ENCODE measurements at regions not wholly inside any gene's neighbourhood (a gene's known extent, or its start where the extent isn't known, plus 50 kb on each side); places are given as distances from the start of the nearest gene placed in this dataset.

DNA sequence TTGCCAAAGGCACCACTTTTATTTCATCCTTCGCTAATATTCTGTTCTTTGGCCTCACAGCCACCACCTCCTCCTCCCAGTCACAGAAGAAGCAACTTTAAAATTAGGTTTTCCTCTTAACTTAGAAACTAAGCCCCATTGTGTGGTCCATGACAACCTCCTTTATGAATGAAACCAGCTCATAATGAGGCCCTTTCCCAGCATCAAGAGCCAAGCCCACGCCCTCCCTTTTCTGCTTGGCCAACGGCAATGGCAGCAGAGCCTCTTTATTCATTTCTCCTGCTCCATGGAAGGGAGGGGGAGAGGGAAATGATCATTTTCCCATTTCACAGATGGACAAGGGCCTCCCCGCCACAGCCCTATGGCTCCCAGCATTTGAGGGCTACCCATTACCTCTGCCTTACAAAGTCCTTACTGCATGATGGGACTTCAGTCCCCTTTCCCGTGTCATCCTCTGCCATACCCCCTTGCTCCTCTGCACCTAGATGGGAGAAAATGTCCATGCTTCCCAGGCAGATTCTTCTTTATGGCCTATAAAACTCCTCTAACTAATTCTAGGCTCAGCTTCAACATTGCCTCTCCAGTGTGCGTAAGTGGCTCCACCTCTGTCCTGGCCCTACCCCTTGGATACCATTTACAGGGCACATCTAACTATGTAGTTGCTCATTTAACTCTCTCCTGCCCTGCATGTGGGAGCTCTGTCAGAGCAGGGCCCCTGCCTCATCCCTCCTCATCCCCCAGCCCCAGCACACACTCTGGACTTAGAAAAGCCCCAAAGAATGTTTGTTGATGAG is 475.5 kb downstream of the RPS24 start:
- Histone ChIP-seq H3K9ac (ENCODE audit: insufficient read depth in 1 of 2, low read length in 2 of 2) (no peak overlapping the region), H3K9me3 (ENCODE audit: control insufficient read depth in 4 of 4, insufficient read depth in 3 of 4, low read length in 3 of 4) (peaks cover 0 to 2% (median 0%) of the 10 kb centered on the region in 4 donors), H3K27me3 (ENCODE audit: control insufficient read depth in 3 of 3, insufficient read depth in 3 of 3, low read length in 2 of 3) (no peaks in the 10 kb centered on the region), H3K36me3 (ENCODE audit: control insufficient read depth in 4 of 4, insufficient read depth in 4 of 4, low read length in 4 of 4) (no peaks in the 10 kb centered on the region), H3K27ac (ENCODE audit: low read depth in 1 of 2, low read length in 1 of 2) (no peak overlapping the region), H3K4me1 (ENCODE audit: control insufficient read depth in 5 of 5, insufficient read depth in 5 of 5, low read length in 5 of 5) (peaks cover 0 to 23% (median 14%) of the 10 kb centered on the region in 5 donors), H3K4me3 (no peak overlapping the region)
- no peak for ATAC-seq (ENCODE audit: insufficient read depth, low FRiP score)
- no peak for DNase-seq
- TF ChIP-seq, protein P1, sequence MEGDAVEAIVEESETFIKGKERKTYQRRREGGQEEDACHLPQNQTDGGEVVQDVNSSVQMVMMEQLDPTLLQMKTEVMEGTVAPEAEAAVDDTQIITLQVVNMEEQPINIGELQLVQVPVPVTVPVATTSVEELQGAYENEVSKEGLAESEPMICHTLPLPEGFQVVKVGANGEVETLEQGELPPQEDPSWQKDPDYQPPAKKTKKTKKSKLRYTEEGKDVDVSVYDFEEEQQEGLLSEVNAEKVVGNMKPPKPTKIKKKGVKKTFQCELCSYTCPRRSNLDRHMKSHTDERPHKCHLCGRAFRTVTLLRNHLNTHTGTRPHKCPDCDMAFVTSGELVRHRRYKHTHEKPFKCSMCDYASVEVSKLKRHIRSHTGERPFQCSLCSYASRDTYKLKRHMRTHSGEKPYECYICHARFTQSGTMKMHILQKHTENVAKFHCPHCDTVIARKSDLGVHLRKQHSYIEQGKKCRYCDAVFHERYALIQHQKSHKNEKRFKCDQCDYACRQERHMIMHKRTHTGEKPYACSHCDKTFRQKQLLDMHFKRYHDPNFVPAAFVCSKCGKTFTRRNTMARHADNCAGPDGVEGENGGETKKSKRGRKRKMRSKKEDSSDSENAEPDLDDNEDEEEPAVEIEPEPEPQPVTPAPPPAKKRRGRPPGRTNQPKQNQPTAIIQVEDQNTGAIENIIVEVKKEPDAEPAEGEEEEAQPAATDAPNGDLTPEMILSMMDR (IDR thresholded peaks at IDR 0.05; ENCODE audit: control extremely low read depth, extremely low read depth): no peak
- WGBS, 2 donors: 82 to 89% methylated on average over 6 of the region's 6 CpGs

DNA sequence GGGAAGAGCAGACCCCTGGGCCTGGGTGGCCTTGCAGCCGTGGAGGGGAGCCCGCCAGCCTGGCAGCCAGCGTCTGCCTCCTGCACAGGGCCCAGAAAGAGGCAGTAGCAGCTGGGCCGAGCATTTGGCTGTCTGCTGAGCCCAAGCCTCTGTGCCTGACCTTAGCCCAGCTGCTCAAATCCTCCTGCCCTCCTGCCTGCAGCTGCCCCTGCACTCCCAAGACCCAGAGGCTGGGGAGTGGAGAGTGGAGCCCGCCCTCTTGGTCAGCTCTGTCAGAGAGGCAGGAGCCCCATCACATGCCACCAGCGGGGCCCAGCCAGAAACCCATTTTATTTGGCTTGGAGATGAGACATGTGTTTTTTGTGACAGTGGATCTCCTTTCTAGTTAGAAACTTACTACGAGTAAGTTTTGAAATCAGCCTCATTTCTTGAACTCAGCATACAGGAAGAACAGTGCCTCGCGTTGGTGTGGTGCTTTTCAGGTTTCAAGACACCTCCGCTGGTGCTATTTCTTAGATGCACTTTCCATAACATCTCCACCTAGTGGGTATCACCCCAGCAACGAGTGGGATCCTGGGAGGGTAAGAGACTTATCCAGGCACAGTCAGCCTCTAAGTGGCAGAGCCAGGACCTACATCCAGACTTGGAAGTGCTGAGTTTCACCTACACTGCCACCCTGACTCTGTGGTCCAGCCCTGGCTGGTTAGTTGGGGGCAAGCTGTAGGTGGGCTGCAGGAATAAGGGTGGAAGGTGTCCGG is 477.1 kb downstream of the RPS24 start:
- Histone ChIP-seq H3K4me3 (no peak overlapping the region), H3K27ac (ENCODE audit: low read depth in 1 of 2, low read length in 1 of 2) (peak overlapping the region in 1 of 2 donors; percentile 67), H3K36me3 (ENCODE audit: control insufficient read depth in 4 of 4, insufficient read depth in 4 of 4, low read length in 4 of 4) (no peaks in the 10 kb centered on the region), H3K4me1 (ENCODE audit: control insufficient read depth in 5 of 5, insufficient read depth in 5 of 5, low read length in 5 of 5) (peaks cover 0 to 29% (median 14%) of the 10 kb centered on the region in 5 donors), H3K9ac (ENCODE audit: insufficient read depth in 1 of 2, low read length in 2 of 2) (no peak overlapping the region), H3K27me3 (ENCODE audit: control insufficient read depth in 3 of 3, insufficient read depth in 3 of 3, low read length in 2 of 3) (no peaks in the 10 kb centered on the region), H3K9me3 (ENCODE audit: control insufficient read depth in 4 of 4, insufficient read depth in 3 of 4, low read length in 3 of 4) (peaks cover 0 to 2% (median 0%) of the 10 kb centered on the region in 4 donors)
- WGBS, 2 donors: 78 to 90% methylated on average over 12 of the region's 12 CpGs
- ATAC-seq (ENCODE audit: insufficient read depth, low FRiP score) (no peak), DNase-seq (peak; percentile 70 to 80 (median 74))
- TF ChIP-seq, protein P1 (IDR thresholded peaks at IDR 0.05; ENCODE audit: control extremely low read depth, extremely low read depth): no peak

DNA sequence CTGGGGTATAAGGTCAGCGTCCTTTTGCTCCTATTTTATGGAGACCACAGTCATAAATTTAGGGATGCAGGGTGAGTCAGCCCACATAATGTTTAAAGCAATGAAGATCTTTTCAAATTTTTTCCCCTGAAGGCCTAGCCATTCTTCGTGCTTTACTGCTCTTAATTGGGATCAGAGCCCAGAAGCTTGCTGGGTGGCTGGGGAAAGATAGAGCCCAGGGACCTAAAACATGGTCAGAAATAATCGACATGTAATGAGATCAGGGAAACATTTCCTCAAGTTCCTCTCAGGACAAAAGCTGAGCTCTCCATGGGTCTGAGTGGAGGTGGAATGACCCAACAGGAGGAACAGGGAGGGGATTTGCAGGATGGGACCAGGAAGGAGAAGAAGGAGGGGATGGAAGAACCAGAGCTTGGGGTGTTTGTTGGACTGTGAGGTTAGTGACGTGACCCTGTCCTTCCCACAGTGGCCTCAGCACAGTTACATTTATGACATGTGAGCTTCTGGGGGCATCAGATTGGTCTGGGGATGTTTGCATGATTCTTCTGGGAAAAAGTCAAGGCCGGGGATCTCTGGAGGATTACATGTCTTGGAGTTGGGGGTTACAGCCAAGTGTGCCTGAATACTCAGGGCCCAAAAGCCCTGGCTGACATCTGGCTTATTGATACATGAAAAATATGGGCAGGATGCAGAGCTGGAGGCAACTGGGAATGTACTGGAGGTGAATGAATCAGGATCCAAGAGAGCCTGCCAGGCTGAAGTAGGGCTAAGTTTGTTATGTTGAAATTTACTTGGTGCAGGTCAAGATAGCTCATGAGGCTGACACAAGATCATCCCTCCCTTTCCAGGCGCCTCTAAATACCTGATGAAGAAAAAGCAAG is 477.9 kb downstream of the RPS24 start:
- Histone ChIP-seq H3K4me1 (ENCODE audit: control insufficient read depth in 5 of 5, insufficient read depth in 5 of 5, low read length in 5 of 5) (peaks cover 0 to 31% (median 14%) of the 10 kb centered on the region in 5 donors), H3K4me3 (no peak overlapping the region), H3K9me3 (ENCODE audit: control insufficient read depth in 4 of 4, insufficient read depth in 3 of 4, low read length in 3 of 4) (peaks cover 0 to 2% (median 0%) of the 10 kb centered on the region in 4 donors), H3K27me3 (ENCODE audit: control insufficient read depth in 3 of 3, insufficient read depth in 3 of 3, low read length in 2 of 3) (no peaks in the 10 kb centered on the region), H3K9ac (ENCODE audit: insufficient read depth in 1 of 2, low read length in 2 of 2) (no peak overlapping the region), H3K27ac (ENCODE audit: low read depth in 1 of 2, low read length in 1 of 2) (peak overlapping the region in 1 of 2 donors; percentile 50), H3K36me3 (ENCODE audit: control insufficient read depth in 4 of 4, insufficient read depth in 4 of 4, low read length in 4 of 4) (no peaks in the 10 kb centered on the region)
- TF ChIP-seq, protein P1 (IDR thresholded peaks at IDR 0.05; ENCODE audit: control extremely low read depth, extremely low read depth): no peak
- WGBS, 2 donors: 83 to 93% methylated on average over 6 of the region's 6 CpGs
- ATAC-seq (ENCODE audit: insufficient read depth, low FRiP score) (no peak), DNase-seq (no peak)

Data from lung (tissue), 11 donors.